ENCODE measurements at regions not wholly inside any gene's neighbourhood (a gene's known extent, or its start where the extent isn't known, plus 50 kb on each side); places are given as distances from the start of the nearest gene placed in this dataset.

- peaks cover 31% of the 10 kb centered on the region for H3K4me1 Mint-ChIP-seq (ENCODE audit: low read depth)
- no peaks in the 10 kb centered on the region for H3K36me3 Mint-ChIP-seq (ENCODE audit: low read depth)
- H3K4me3 Mint-ChIP-seq: peak overlapping the region; percentile 38
- DNase-seq: no peak
- TF ChIP-seq CTCF (IDR thresholded peaks at IDR 0.05): no peak
- H3K27me3 Mint-ChIP-seq (ENCODE audit: insufficient read depth): peaks cover 7% of the 10 kb centered on the region
- H3K9me3 Mint-ChIP-seq: no peaks in the 10 kb centered on the region; the same call in 1 of the 2 replicates
- H3K27ac Mint-ChIP-seq: 0 out of 2 replicates have a peak overlapping the region, but pooled peaks have one; percentile 4
Measured at GRCh38 chr5:71865665-71866320, 146.7 kb downstream of the CARTPT start.

GRCh38 chr5:71872311-71872864 lies 153.3 kb downstream of the CARTPT start:
- no peak for TF ChIP-seq CTCF (IDR thresholded peaks at IDR 0.05)
- no peak for DNase-seq
- Mint-ChIP-seq H3K27me3 (ENCODE audit: insufficient read depth) (peaks cover 6% of the 10 kb centered on the region), H3K4me3 (no peak overlapping the region), H3K4me1 (ENCODE audit: low read depth) (no peaks in the 10 kb centered on the region), H3K9me3 (no peaks in the 10 kb centered on the region; the same call in 1 of the 2 replicates), H3K27ac (no peak overlapping the region), H3K36me3 (ENCODE audit: low read depth) (no peaks in the 10 kb centered on the region)

- Mint-ChIP-seq H3K27ac (no peak overlapping the region), H3K4me1 (ENCODE audit: low read depth) (no peaks in the 10 kb centered on the region), H3K36me3 (ENCODE audit: low read depth) (no peaks in the 10 kb centered on the region), H3K9me3 (no peaks in the 10 kb centered on the region; the same call in 1 of the 2 replicates), H3K27me3 (ENCODE audit: insufficient read depth) (peaks cover 9% of the 10 kb centered on the region), H3K4me3 (no peak overlapping the region)
- no peak for DNase-seq
- no peak for TF ChIP-seq CTCF (IDR thresholded peaks at IDR 0.05)
Measured at GRCh38 chr5:71873191-71873591, 154.1 kb downstream of the CARTPT start.

GRCh38 chr5:71874521-71874920 lies 155.4 kb downstream of the CARTPT start:
- no peaks in the 10 kb centered on the region for H3K36me3 Mint-ChIP-seq (ENCODE audit: low read depth)

GRCh38 chr5:71877511-71877910 lies 158.4 kb downstream of the CARTPT start:
- no peak overlapping the region for H3K27ac Mint-ChIP-seq
- H3K4me1 Mint-ChIP-seq (ENCODE audit: low read depth): peaks cover 9% of the 10 kb centered on the region
- H3K4me3 Mint-ChIP-seq: no peak overlapping the region
- no peaks in the 10 kb centered on the region for H3K9me3 Mint-ChIP-seq
- DNase-seq: no peak
- no peaks in the 10 kb centered on the region for H3K36me3 Mint-ChIP-seq (ENCODE audit: low read depth)
- peaks cover 28% of the 10 kb centered on the region for H3K27me3 Mint-ChIP-seq (ENCODE audit: insufficient read depth)
- TF ChIP-seq CTCF (IDR thresholded peaks at IDR 0.05): no peak

More at GRCh38 chr5:71874521-71874920, 155.4 kb downstream of the CARTPT start:
- no peak for TF ChIP-seq CTCF (IDR thresholded peaks at IDR 0.05)
- H3K27me3 Mint-ChIP-seq (ENCODE audit: insufficient read depth): peaks cover 11% of the 10 kb centered on the region; the same call in 1 of the 2 replicates
- DNase-seq: no peak
- H3K4me1 Mint-ChIP-seq (ENCODE audit: low read depth): no peaks in the 10 kb centered on the region
- H3K9me3 Mint-ChIP-seq: no peaks in the 10 kb centered on the region; the same call in 1 of the 2 replicates
- no peak overlapping the region for H3K4me3 Mint-ChIP-seq
- no peak overlapping the region for H3K27ac Mint-ChIP-seq
